ENCODE measurements at regions not wholly inside any gene's neighbourhood (a gene's known extent, or its start where the extent isn't known, plus 50 kb on each side); places are given as distances from the start of the nearest gene placed in this dataset.

DNA sequence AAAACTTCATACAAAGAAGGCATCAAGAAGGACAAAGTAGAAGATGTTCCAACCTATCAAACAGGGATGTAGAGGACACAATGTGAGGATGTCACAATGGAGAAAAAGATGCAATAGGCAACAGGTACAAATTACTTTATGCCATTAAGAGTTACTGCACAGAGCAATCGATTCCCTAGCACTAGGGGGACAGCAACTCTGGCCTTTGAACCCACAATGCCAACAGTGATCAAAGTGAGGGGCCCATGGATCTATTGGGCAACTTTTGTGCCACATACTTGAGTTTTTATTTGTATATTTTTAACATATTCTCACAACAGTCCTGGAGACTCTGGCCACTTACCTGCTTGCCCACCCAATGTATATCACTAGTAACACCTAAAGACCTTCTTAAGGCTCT, 220.2 kb downstream of the HNMT start:
- Histone ChIP-seq H3K4me2 (ENCODE audit: insufficient read depth, low read length) (no peak overlapping the region), H3K4me1 (ENCODE audit: insufficient read depth, low read length) (no peaks in the 10 kb centered on the region), H3K36me3 (ENCODE audit: insufficient read depth, low read length) (no peaks in the 10 kb centered on the region), H3K9ac (ENCODE audit: low read depth, low read length) (no peak overlapping the region), H3K79me2 (ENCODE audit: insufficient read depth, low read length) (no peaks in the 10 kb centered on the region), H3K4me3 (ENCODE audit: low read depth in 1 of 2, low read length in 2 of 2) (no peak overlapping the region), H2AFZ (ENCODE audit: low read depth, low read length) (no peak overlapping the region), H3K27ac (ENCODE audit: low read length) (no peak overlapping the region), H4K20me1 (ENCODE audit: insufficient read depth, low read length) (no peaks in the 10 kb centered on the region), H3K9me3 (ENCODE audit: insufficient read depth, low read length, severe bottlenecking) (no peaks in the 10 kb centered on the region), H3K27me3 (ENCODE audit: insufficient read depth, low read length, poor library complexity) (no peaks in the 10 kb centered on the region)
- TF ChIP-seq EZH2 (IDR thresholded peaks at IDR 0.05; ENCODE audit: borderline replicate concordance, low read depth, low read length, severe bottlenecking) = no peak
- TF ChIP-seq, protein P1, sequence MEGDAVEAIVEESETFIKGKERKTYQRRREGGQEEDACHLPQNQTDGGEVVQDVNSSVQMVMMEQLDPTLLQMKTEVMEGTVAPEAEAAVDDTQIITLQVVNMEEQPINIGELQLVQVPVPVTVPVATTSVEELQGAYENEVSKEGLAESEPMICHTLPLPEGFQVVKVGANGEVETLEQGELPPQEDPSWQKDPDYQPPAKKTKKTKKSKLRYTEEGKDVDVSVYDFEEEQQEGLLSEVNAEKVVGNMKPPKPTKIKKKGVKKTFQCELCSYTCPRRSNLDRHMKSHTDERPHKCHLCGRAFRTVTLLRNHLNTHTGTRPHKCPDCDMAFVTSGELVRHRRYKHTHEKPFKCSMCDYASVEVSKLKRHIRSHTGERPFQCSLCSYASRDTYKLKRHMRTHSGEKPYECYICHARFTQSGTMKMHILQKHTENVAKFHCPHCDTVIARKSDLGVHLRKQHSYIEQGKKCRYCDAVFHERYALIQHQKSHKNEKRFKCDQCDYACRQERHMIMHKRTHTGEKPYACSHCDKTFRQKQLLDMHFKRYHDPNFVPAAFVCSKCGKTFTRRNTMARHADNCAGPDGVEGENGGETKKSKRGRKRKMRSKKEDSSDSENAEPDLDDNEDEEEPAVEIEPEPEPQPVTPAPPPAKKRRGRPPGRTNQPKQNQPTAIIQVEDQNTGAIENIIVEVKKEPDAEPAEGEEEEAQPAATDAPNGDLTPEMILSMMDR (IDR thresholded peaks at IDR 0.05; ENCODE audit: borderline replicate concordance, extremely low read depth, low read length, poor library complexity, severe bottlenecking) = no peak
- DNase-seq (no peak), ATAC-seq (ENCODE audit: insufficient read depth, low read depth) (no peak)

DNA sequence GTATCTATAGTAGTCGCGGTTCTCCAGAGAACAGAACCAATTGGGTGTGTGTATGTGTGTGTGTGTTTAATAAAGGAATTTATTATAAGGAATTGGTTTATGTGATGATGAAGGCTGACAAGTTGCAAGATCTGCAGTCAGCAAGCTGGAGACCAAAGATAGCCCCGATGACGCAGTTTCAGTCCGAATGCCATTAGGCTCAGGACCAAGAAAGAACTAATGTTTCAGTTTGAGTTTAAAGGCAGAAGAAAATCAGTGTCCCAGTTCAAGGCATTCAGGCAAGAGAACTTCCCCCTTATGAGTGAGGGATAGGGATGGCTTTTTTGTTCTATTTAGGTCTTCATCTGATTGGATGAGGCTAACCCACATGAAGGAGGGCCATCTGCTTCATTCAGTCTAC, 221.6 kb downstream of the HNMT start:
- Histone ChIP-seq H2AFZ (ENCODE audit: low read depth, low read length) (no peak overlapping the region), H3K4me2 (ENCODE audit: insufficient read depth, low read length) (no peak overlapping the region), H4K20me1 (ENCODE audit: insufficient read depth, low read length) (no peaks in the 10 kb centered on the region), H3K4me3 (ENCODE audit: low read depth in 1 of 2, low read length in 2 of 2) (no peak overlapping the region), H3K4me1 (ENCODE audit: insufficient read depth, low read length) (no peaks in the 10 kb centered on the region), H3K36me3 (ENCODE audit: insufficient read depth, low read length) (no peaks in the 10 kb centered on the region), H3K9ac (ENCODE audit: low read depth, low read length) (no peak overlapping the region), H3K27me3 (ENCODE audit: insufficient read depth, low read length, poor library complexity) (no peaks in the 10 kb centered on the region), H3K27ac (ENCODE audit: low read length) (no peak overlapping the region), H3K9me3 (ENCODE audit: insufficient read depth, low read length, severe bottlenecking) (no peaks in the 10 kb centered on the region), H3K79me2 (ENCODE audit: insufficient read depth, low read length) (no peaks in the 10 kb centered on the region)
- ATAC-seq (ENCODE audit: insufficient read depth, low read depth) = no peak
- TF ChIP-seq, protein P1 (IDR thresholded peaks at IDR 0.05; ENCODE audit: borderline replicate concordance, extremely low read depth, low read length, poor library complexity, severe bottlenecking) = no peak
- no peak for TF ChIP-seq EZH2 (IDR thresholded peaks at IDR 0.05; ENCODE audit: borderline replicate concordance, low read depth, low read length, severe bottlenecking)
- no peak for DNase-seq

DNA sequence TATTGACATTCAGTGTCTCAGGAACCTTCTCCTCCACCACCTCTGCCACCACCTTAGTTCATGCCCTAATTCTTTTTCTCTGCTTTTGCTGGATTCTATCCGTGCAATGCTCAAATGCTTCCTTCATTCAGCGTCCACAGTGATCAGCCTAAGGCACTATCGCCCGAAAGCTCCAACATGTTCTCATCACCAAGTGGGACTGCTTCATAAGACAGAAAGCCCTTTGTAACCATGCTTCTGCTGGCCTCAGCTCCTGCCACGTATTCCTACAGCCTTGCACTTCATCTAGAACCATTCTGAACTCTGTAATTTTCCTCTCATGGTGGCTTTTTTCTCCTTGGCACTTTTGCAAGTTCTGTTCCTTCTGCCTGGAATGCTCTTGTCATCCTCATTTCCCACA, 222.9 kb downstream of the HNMT start:
- H3K27ac ChIP-seq (ENCODE audit: low read length) = no peak overlapping the region
- H3K79me2 ChIP-seq (ENCODE audit: insufficient read depth, low read length) = no peaks in the 10 kb centered on the region
- no peaks in the 10 kb centered on the region for H3K4me1 ChIP-seq (ENCODE audit: insufficient read depth, low read length)
- no peak overlapping the region for H3K9ac ChIP-seq (ENCODE audit: low read depth, low read length)
- ATAC-seq (ENCODE audit: insufficient read depth, low read depth) = no peak
- DNase-seq = no peak
- no peaks in the 10 kb centered on the region for H4K20me1 ChIP-seq (ENCODE audit: insufficient read depth, low read length)
- no peak for TF ChIP-seq EZH2 (IDR thresholded peaks at IDR 0.05; ENCODE audit: borderline replicate concordance, low read depth, low read length, severe bottlenecking)
- TF ChIP-seq, protein P1 (IDR thresholded peaks at IDR 0.05; ENCODE audit: borderline replicate concordance, extremely low read depth, low read length, poor library complexity, severe bottlenecking) = no peak
- H3K36me3 ChIP-seq (ENCODE audit: insufficient read depth, low read length) = no peaks in the 10 kb centered on the region
- no peak overlapping the region for H3K4me3 ChIP-seq (ENCODE audit: low read depth in 1 of 2, low read length in 2 of 2)
- H3K27me3 ChIP-seq (ENCODE audit: insufficient read depth, low read length, poor library complexity) = no peaks in the 10 kb centered on the region
- no peaks in the 10 kb centered on the region for H3K9me3 ChIP-seq (ENCODE audit: insufficient read depth, low read length, severe bottlenecking)
- H3K4me2 ChIP-seq (ENCODE audit: insufficient read depth, low read length) = no peak overlapping the region
- no peak overlapping the region for H2AFZ ChIP-seq (ENCODE audit: low read depth, low read length)

DNA sequence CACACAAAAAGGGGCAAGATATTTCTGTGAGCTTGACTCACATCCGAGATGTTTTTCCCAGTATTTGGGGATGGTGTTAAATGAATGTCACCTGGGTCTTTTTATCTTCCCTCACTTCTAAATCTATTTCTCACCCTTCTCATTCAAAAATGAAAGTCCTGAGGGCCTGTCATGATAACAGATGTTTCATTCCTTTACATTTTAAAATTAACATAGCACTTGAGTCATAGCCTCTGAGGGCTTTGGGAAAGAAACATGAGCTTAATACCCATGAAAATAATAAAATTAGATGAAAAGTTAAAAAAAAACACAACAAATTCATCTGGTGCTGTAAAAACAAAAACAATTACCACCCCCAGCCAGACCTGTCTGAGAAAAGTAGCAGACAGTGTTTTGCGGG, 226.7 kb downstream of the HNMT start:
- Histone ChIP-seq H2AFZ (ENCODE audit: low read depth, low read length) (no peak overlapping the region), H3K36me3 (ENCODE audit: insufficient read depth, low read length) (no peaks in the 10 kb centered on the region)
- ATAC-seq (ENCODE audit: insufficient read depth, low read depth) = no peak

More for the DNA sequence above, 226.7 kb downstream of the HNMT start:
- no peaks in the 10 kb centered on the region for H3K27me3 ChIP-seq (ENCODE audit: insufficient read depth, low read length, poor library complexity)
- H3K4me3 ChIP-seq (ENCODE audit: low read depth in 1 of 2, low read length in 2 of 2) = no peak overlapping the region
- H3K4me1 ChIP-seq (ENCODE audit: insufficient read depth, low read length) = no peaks in the 10 kb centered on the region
- no peaks in the 10 kb centered on the region for H3K79me2 ChIP-seq (ENCODE audit: insufficient read depth, low read length)
- H3K9me3 ChIP-seq (ENCODE audit: insufficient read depth, low read length, severe bottlenecking) = no peaks in the 10 kb centered on the region
- H3K4me2 ChIP-seq (ENCODE audit: insufficient read depth, low read length) = no peak overlapping the region
- no peak overlapping the region for H3K9ac ChIP-seq (ENCODE audit: low read depth, low read length)
- DNase-seq = no peak
- H4K20me1 ChIP-seq (ENCODE audit: insufficient read depth, low read length) = no peaks in the 10 kb centered on the region
- TF ChIP-seq, protein P1 (IDR thresholded peaks at IDR 0.05; ENCODE audit: borderline replicate concordance, extremely low read depth, low read length, poor library complexity, severe bottlenecking) = no peak
- TF ChIP-seq EZH2 (IDR thresholded peaks at IDR 0.05; ENCODE audit: borderline replicate concordance, low read depth, low read length, severe bottlenecking) = no peak
- no peak overlapping the region for H3K27ac ChIP-seq (ENCODE audit: low read length)
